Bronchial epithelial cell (primary cell): ENCODE measurements at regions not wholly inside any gene's neighbourhood (a gene's known extent, or its start where the extent isn't known, plus 50 kb on each side); places are given as distances from the start of the nearest gene placed in this dataset.
A peak's percentile ranks its signal among the peaks of the same experiment; 100 is the strongest.

Experiments
- DNase-seq: peaks from one replicate; pipeline ENCODE4 v3.0.0-alpha.2; 2010; ENCODE audit warnings: low read depth
- FAIRE-seq: peaks from 2 replicates; lab custom pipeline; 2011; peaks lifted over from hg19 to GRCh38; lab: Jason Lieb, UNC
- H3K27me3 ChIP-seq: 2 replicates; pipeline ENCODE4 v1.5.1; 2011; ENCODE audit warnings: low read length; ENCODE audit not compliant: control insufficient read depth, insufficient read depth
- H3K36me3 ChIP-seq: 2 replicates; pipeline ENCODE4 v1.5.1; 2011; ENCODE audit warnings: low read length; ENCODE audit not compliant: control insufficient read depth, insufficient read depth
- H3K4me3 ChIP-seq: 2 replicates; pipeline ENCODE4 v1.5.1; 2011; ENCODE audit warnings: mild to moderate bottlenecking, low read depth, low read length, control low read depth
- TF ChIP-seq, protein P1 (sequence below): IDR thresholded peaks from 2 replicates; pipeline ENCODE4 v1.5.1; 2011; ENCODE audit warnings: mild to moderate bottlenecking, moderate library complexity, low read length, control low read depth, inconsistent platforms; ENCODE audit not compliant: insufficient read depth, severe bottlenecking

DNA sequence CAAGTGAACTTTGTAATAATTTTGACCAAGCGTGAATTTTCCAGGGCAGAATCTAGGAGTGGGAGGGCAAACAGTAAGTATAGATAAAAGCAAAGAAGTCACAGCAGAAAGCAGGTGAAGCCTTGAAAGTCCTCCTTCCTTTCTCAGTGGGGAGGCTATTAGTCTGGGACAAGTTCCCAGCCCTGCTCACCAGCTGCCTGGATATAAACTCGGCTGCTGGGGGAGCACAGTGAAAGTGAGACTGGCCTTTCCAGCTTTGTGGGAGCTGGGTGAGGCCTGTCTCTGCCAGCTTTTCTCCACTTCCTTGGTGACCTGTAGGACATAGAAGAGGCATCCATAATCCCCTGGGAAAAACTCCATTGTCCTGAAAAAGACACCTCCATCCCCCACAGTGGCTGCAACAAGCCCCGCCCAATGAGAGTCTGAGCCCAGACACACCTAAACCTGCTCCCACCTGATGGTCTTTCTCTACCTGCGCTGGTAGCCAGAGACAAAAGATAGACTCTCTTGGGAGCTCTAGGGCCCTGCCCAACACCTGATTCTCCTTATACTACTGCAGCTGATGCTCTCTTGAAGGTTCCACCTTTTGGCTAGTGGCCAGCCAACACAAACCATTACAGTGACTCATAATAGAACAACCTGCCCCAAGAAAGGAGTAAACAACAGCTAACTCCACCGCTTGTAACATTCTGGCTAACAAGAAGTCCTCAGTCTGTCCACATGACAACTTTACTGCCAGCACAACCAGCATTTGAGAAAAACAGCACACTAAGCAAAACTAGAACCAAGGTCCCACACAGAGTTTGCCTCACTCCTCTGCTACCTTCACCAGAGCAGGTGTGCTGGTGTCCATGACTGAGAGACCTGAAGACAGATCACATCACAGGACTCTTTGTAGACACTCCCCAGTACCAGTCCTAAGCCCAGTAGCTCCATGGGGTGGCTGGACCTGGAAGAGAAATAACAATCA, 252.2 kb upstream of the SLITRK6 start:
- Histone ChIP-seq H3K36me3 (no peaks in the 10 kb centered on the region), H3K27me3 (no peaks in the 10 kb centered on the region), H3K4me3 (no peak overlapping the region)
- FAIRE-seq (peak; percentile 43), DNase-seq (peak; percentile 75)
- TF ChIP-seq, protein P1, sequence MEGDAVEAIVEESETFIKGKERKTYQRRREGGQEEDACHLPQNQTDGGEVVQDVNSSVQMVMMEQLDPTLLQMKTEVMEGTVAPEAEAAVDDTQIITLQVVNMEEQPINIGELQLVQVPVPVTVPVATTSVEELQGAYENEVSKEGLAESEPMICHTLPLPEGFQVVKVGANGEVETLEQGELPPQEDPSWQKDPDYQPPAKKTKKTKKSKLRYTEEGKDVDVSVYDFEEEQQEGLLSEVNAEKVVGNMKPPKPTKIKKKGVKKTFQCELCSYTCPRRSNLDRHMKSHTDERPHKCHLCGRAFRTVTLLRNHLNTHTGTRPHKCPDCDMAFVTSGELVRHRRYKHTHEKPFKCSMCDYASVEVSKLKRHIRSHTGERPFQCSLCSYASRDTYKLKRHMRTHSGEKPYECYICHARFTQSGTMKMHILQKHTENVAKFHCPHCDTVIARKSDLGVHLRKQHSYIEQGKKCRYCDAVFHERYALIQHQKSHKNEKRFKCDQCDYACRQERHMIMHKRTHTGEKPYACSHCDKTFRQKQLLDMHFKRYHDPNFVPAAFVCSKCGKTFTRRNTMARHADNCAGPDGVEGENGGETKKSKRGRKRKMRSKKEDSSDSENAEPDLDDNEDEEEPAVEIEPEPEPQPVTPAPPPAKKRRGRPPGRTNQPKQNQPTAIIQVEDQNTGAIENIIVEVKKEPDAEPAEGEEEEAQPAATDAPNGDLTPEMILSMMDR, result no peak

DNA sequence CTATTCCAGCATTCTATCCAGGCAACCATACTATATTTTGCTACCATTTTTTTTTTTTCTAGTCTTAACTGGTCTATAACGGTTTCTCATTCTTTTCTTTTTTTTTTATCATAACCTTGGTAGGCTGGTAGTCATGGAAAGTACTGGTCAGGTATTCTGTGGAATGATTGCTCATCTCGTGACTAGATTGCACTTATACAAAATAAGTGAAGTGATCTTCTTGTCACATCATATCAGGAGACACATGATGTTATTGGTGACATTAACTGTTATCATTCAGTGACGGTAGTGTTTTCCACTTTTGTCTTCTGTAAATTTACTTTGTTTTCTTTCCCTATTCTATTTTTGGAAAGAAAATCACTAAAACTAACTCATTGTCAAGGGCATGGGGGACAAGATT, 239.3 kb upstream of the SLITRK6 start:
- Histone ChIP-seq H3K27me3 (no peaks in the 10 kb centered on the region), H3K4me3 (no peak overlapping the region), H3K36me3 (no peaks in the 10 kb centered on the region)
- TF ChIP-seq, protein P1, result no peak
- FAIRE-seq (no peak), DNase-seq (no peak)

DNA sequence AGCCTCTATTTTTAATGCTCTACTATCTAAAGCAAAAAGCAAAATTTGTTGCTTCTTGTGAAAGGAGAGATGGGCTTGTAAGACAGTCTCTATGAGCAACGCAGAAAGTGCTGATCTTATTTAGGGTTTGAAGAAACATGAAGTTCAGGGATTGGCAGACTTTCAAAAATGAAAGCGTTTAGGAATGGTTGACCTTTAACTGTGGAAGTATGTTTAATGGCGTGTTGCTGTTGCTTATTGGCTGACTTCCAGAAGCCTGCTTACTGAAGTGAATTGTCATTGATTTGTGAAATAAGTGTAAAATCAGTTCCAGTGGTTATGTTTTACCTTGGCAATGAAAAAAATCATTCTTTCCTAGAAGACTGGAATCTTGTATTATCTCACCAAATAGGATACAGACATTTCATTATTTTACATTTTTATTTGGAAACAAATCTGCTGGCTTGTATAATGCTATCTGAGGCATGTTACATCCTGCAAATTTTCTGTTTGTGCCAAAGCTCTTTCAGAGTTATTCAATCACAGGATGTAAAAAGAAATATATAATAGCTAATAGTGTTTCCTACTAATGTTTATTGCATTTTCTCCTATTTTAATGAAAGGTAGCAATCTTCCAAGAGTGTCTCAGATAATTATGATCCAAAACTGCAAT, 221.3 kb upstream of the SLITRK6 start:
- H3K27me3 ChIP-seq, result no peaks in the 10 kb centered on the region
- TF ChIP-seq, protein P1, result no peak
- peak; percentile 73 for DNase-seq
- FAIRE-seq, result no peak
- H3K4me3 ChIP-seq, result no peak overlapping the region
- H3K36me3 ChIP-seq, result no peaks in the 10 kb centered on the region

DNA sequence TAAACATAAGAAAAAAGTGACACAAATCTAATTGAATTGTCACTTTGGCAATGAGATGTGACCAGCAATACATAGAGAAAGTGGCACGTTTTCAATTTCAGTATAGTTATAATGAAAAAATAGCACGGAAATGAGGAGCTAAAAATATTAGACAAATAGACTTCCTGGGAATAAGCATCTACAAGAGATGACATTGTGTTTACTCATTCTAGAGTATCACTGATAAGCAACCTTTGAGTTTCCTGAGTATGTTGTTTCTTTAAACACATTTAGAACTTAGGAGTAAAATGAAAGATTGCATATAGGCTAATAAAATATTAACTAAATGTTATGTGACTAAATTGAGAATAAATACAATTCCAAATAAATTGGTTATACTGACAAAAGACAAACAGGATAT, 207.1 kb upstream of the SLITRK6 start:
- peak; percentile 50 for DNase-seq
- Histone ChIP-seq H3K27me3 (no peaks in the 10 kb centered on the region), H3K4me3 (no peak overlapping the region), H3K36me3 (no peaks in the 10 kb centered on the region)
- TF ChIP-seq, protein P1, result no peak
- no peak for FAIRE-seq

DNA sequence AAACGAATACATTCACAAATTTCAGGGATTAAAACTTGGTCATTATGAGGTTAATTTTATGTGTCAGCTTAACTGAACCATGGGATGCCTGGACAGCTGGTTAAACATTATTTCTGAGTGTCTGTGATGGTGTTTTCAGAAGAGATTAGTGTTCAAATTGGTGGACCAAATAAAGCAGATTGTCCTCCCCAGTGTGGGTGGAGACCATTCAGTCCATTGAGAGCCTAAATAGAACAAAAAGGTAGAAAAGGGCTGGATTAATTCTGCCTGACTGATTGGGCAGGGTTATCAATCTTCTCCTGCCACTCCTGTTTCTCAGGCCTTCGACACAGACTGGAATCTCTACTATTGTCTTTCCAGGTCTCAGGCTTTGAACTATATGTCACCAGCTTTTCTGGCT, 203.8 kb upstream of the SLITRK6 start:
- FAIRE-seq (no peak), DNase-seq (no peak)
- H3K36me3 ChIP-seq, result no peaks in the 10 kb centered on the region
- no peaks in the 10 kb centered on the region for H3K27me3 ChIP-seq
- TF ChIP-seq, protein P1, result no peak
- no peak overlapping the region for H3K4me3 ChIP-seq
